ENCODE measurements at regions not wholly inside any gene's neighbourhood (a gene's known extent, or its start where the extent isn't known, plus 50 kb on each side); places are given as distances from the start of the nearest gene placed in this dataset.

DNA sequence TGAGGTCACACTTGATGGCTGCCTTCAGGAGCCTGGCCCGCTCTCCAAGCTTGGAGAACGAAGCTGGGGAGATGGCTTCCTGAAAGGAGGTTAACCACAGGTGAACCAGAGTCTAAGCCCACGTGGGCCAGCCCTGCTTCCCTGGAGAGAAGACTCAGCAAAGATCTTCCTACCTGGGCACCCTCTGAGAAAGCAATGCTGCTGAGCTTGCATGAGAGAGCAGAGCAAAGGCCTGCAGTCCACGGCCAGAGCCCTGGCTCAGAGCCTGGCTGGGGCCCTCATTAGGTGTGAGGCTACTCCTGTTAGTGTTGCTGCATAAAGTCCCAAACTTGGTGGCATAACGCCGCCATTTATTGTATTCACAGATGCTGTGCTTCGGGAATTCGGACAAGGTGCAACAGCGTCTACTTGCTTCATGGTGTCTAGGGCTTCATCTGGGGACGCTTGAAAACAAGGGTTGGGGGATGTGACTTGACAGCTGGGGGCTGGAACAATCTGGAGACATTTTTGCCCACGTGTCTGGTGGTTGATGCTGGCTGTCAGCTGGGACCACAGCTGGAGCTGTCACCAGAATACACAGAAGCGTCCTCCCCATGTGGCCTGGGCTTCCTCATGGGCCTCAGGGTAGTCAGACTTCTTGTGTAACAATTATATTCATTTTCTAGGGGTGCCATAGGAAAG lies 87.9 kb upstream of the MEF2A start:
- no peak for TF ChIP-seq CTCF (IDR thresholded peaks at IDR 0.05)
- TF ChIP-seq EP300 (IDR thresholded peaks at IDR 0.05) = no peak
- no peak for TF ChIP-seq POLR2A (IDR thresholded peaks at IDR 0.05)

Measured in gastroesophageal sphincter (tissue), 3 donors.